Chondrocyte (in vitro differentiated cells): ENCODE measurements at regions not wholly inside any gene's neighbourhood (a gene's known extent, or its start where the extent isn't known, plus 50 kb on each side); places are given as distances from the start of the nearest gene placed in this dataset.

Experiments
- DNase-seq: peaks from one replicate; pipeline ENCODE4 v3.0.0; 2021; ENCODE audit warnings: mixed read lengths, low spot score
- H3K27ac Mint-ChIP-seq: one replicate; pipeline ENCODE4 v1.8.0; 2021; ENCODE audit warnings: mild to moderate bottlenecking, moderate library complexity, mixed read lengths; ENCODE audit not compliant: unreplicated experiment
- H3K27me3 Mint-ChIP-seq: 2 replicates; pipeline ENCODE4 v1.8.0; 2021; ENCODE audit warnings: low read depth, mixed read lengths
- H3K36me3 Mint-ChIP-seq: 2 replicates; pipeline ENCODE4 v1.8.0; 2021; ENCODE audit warnings: low read depth, mixed read lengths
- H3K4me1 Mint-ChIP-seq: 2 replicates; pipeline ENCODE4 v1.8.0; 2021; ENCODE audit warnings: low read depth, mild to moderate bottlenecking, mixed read lengths
- H3K4me3 Mint-ChIP-seq: one replicate; pipeline ENCODE4 v1.8.0; 2021; ENCODE audit warnings: mild to moderate bottlenecking, moderate library complexity, mixed read lengths; ENCODE audit not compliant: unreplicated experiment
- H3K9me3 Mint-ChIP-seq: 2 replicates; pipeline ENCODE4 v1.8.0; 2021; ENCODE audit warnings: low read depth, mixed read lengths
- CTCF ChIP-seq: fragments of 200-600 bp; sonication (generic); IDR thresholded peaks from 2 replicates; pipeline ENCODE4 v1.5.0; 2021; ENCODE audit warnings: antibody characterized with exemption, mild to moderate bottlenecking, moderate library complexity

- Mint-ChIP-seq H3K36me3 (no peaks in the 10 kb centered on the region), H3K4me3 (no peak overlapping the region), H3K9me3 (no peaks in the 10 kb centered on the region), H3K27me3 (no peaks in the 10 kb centered on the region), H3K27ac (no peak overlapping the region), H3K4me1 (peaks cover 16% of the 10 kb centered on the region)
- no peak for DNase-seq
- TF ChIP-seq CTCF = no peak
Observed at GRCh38 chr1:243970077-243970476, 81.0 kb upstream of the ZBTB18 start.

DNA sequence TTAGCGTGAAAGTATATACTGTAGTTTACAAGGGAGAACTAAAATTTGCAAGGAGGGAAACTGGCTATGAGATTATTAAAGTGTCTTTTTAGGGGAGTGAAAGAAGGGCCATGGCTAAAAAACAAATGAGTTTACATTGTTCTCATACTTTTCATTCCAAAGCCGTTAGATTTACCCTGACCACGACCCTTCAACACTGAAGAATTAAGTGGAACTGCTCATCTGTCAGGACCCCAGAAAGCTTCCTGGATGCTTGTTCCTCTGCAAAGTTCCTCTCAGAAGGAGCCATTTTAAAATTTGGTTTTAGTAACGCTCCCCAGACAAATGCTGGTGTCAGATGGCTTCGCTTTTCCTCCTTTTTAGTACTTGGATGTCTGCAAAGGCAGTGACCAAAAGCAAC, 82.7 kb upstream of the ZBTB18 start:
- Mint-ChIP-seq H3K4me1 (peaks cover 16% of the 10 kb centered on the region), H3K27ac (peak overlapping the region; percentile 24), H3K27me3 (no peaks in the 10 kb centered on the region), H3K9me3 (no peaks in the 10 kb centered on the region), H3K36me3 (no peaks in the 10 kb centered on the region), H3K4me3 (no peak overlapping the region)
- TF ChIP-seq CTCF = no peak
- no peak for DNase-seq

DNA sequence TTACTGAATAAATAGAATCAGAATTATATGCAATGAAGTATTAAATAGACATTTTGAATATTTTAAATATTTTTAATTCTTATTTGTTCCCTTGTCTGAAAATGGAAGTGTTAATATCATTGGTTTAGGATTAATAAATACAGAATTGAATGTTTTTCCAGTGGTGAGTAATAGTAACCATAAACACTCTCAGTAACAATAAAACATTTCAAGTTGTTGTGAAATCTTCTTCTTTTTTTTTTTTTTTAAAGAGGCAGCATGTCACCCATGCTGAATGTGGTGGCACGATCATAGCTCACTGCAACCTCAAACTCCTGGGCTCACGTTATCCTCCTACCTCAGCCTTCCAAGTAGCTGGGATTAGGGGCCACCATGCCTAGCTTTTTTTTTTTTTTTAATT, 86.2 kb upstream of the ZBTB18 start:
- H3K4me1 Mint-ChIP-seq = peaks cover 16% of the 10 kb centered on the region
- no peaks in the 10 kb centered on the region for H3K9me3 Mint-ChIP-seq
- TF ChIP-seq CTCF = no peak
- H3K27ac Mint-ChIP-seq = no peak overlapping the region
- no peaks in the 10 kb centered on the region for H3K27me3 Mint-ChIP-seq
- no peaks in the 10 kb centered on the region for H3K36me3 Mint-ChIP-seq
- no peak for DNase-seq
- H3K4me3 Mint-ChIP-seq = no peak overlapping the region

DNA sequence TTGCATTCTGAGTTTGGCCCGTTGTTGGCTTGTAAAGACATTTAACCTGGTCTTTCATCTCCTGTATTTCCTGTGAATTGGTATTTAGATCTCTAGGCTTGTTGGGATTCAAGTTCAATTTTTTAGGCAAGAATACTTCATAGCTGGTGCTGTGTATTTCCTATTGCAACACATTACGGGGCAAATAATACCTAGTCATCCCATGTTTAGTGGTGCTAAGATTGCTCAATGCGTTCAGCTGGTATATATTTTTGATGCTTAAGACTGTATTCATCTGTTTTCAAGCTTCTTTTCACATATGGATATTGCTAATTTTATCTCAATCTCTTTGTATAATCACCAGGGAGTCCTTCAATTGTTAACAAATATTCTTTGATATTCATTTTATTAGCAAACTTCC, 87.5 kb upstream of the ZBTB18 start:
- Mint-ChIP-seq H3K9me3 (no peaks in the 10 kb centered on the region), H3K36me3 (no peaks in the 10 kb centered on the region), H3K4me1 (peaks cover 10% of the 10 kb centered on the region), H3K27me3 (no peaks in the 10 kb centered on the region), H3K27ac (no peak overlapping the region), H3K4me3 (no peak overlapping the region)
- no peak for TF ChIP-seq CTCF
- no peak for DNase-seq

- no peak for TF ChIP-seq CTCF
- no peaks in the 10 kb centered on the region for H3K36me3 Mint-ChIP-seq
- no peak overlapping the region for H3K27ac Mint-ChIP-seq
- H3K4me1 Mint-ChIP-seq = no peaks in the 10 kb centered on the region
- H3K9me3 Mint-ChIP-seq = no peaks in the 10 kb centered on the region
- H3K27me3 Mint-ChIP-seq = no peaks in the 10 kb centered on the region
- DNase-seq = no peak
- H3K4me3 Mint-ChIP-seq = no peak overlapping the region
Observed at GRCh38 chr1:243962541-243962940, 88.5 kb upstream of the ZBTB18 start.
